HG02840 (cell line): ENCODE measurements at regions not wholly inside any gene's neighbourhood (a gene's known extent, or its start where the extent isn't known, plus 50 kb on each side); places are given as distances from the start of the nearest gene placed in this dataset.
A peak's percentile ranks its signal among the peaks of the same experiment; 100 is the strongest.
"Not testable (repeated sequence)": the region's sequence is repeated elsewhere in the genome, so short reads cannot be mapped to it uniquely, and the experiment has no call there.

Experiments used
- ATAC-seq: cut with Tn5 transposase; IDR thresholded peaks from one replicate; pipeline ENCODE4 v1.9.1; 2021; ENCODE audit warnings: mild to moderate bottlenecking, moderate library complexity, moderate number of reproducible peaks; ENCODE audit not compliant: unreplicated experiment, low FRiP score

- ATAC-seq: no peak
Observed at GRCh38 chr14:55964821-55965220, 153.4 kb upstream of the PELI2 start.

- ATAC-seq: no peak
Observed at GRCh38 chr14:55965851-55966250, 152.4 kb upstream of the PELI2 start.

GRCh38 chr14:55968741-55969140 lies 149.5 kb upstream of the PELI2 start:
- no peak for ATAC-seq

- no peak for ATAC-seq
Observed at GRCh38 chr14:55973285-55973800, 144.9 kb upstream of the PELI2 start.

GRCh38 chr14:55973911-55974630 lies 144.1 kb upstream of the PELI2 start:
- ATAC-seq: no peak

GRCh38 chr14:55975281-55975910 lies 142.8 kb upstream of the PELI2 start:
- no peak for ATAC-seq

GRCh38 chr14:55976219-55976618 lies 142.0 kb upstream of the PELI2 start:
- ATAC-seq: no peak

- ATAC-seq: no peak
Observed at GRCh38 chr14:55976655-55977054, 141.6 kb upstream of the PELI2 start.

GRCh38 chr14:55977392-55978150 lies 140.6 kb upstream of the PELI2 start:
- ATAC-seq: no peak

- no peak for ATAC-seq
Observed at GRCh38 chr14:55979096-55979495, 139.1 kb upstream of the PELI2 start.

- ATAC-seq: no peak
Observed at GRCh38 chr14:55979781-55980180, 138.4 kb upstream of the PELI2 start.

- no peak for ATAC-seq
Observed at GRCh38 chr14:55980970-55981369, 137.2 kb upstream of the PELI2 start.

GRCh38 chr14:55986069-55986468 lies 132.1 kb upstream of the PELI2 start:
- no peak for ATAC-seq

GRCh38 chr14:56000846-56001245 lies 117.4 kb upstream of the PELI2 start:
- ATAC-seq: no peak

- no peak for ATAC-seq
Observed at GRCh38 chr14:56002342-56002741, 115.9 kb upstream of the PELI2 start.

GRCh38 chr14:56002876-56003625 lies 115.2 kb upstream of the PELI2 start:
- no peak for ATAC-seq

GRCh38 chr14:56004323-56004722 lies 113.9 kb upstream of the PELI2 start:
- ATAC-seq: no peak

- ATAC-seq: peak; percentile 66
Observed at GRCh38 chr14:56004786-56005185, 113.4 kb upstream of the PELI2 start.

GRCh38 chr14:56005191-56006053 lies 112.8 kb upstream of the PELI2 start:
- no peak for ATAC-seq

GRCh38 chr14:56007491-56007890 lies 110.7 kb upstream of the PELI2 start:
- ATAC-seq: not testable (repeated sequence)
